ENCODE measurements at regions not wholly inside any gene's neighbourhood (a gene's known extent, or its start where the extent isn't known, plus 50 kb on each side); places are given as distances from the start of the nearest gene placed in this dataset.

GRCh38 chr3:139117883-139118760, 73.4 kb upstream of the PRR23C start:
- H3K27ac Mint-ChIP-seq, result peak overlapping the region in 2 of 3 experiments; percentile 61 to 66; a peak in 2 of 7 replicates
- H2AFZ ChIP-seq (ENCODE audit: low read length), result no peak overlapping the region
- no peak overlapping the region for H3T11ph ChIP-seq (ENCODE audit: low read length)
- TF ChIP-seq CTCF (conservative IDR thresholded peaks at IDR 0.05), result no peak
- H2BK12ac ChIP-seq (ENCODE audit: insufficient read length, low read depth, low read length), result no peak overlapping the region
- no peaks in the 10 kb centered on the region for H3K79me2 ChIP-seq (ENCODE audit: insufficient read depth, low read length)
- H3K79me1 ChIP-seq (ENCODE audit: insufficient read depth, low read depth, low read length, poor library complexity, severe bottlenecking), result no peaks in the 10 kb centered on the region
- no peak overlapping the region for H3K56ac ChIP-seq (ENCODE audit: insufficient read length, low read depth, low read length)
- H2BK15ac ChIP-seq (ENCODE audit: low read depth, low read length), result no peak overlapping the region
- H3K4ac ChIP-seq (ENCODE audit: low read depth, low read length), result no peak overlapping the region
- no peaks in the 10 kb centered on the region for H4K20me1 ChIP-seq (ENCODE audit: control insufficient read depth, insufficient read depth, insufficient read length)
- H3K9me3 ChIP-seq (ENCODE audit: control insufficient read depth, low read depth, low read length), result no peaks in the 10 kb centered on the region
- no peak overlapping the region for H3K4me2 ChIP-seq (ENCODE audit: insufficient read depth, insufficient read length, low read length)
- DNase-seq, result no peak
- H3K27me3 ChIP-seq (ENCODE audit: insufficient read depth, low read length), result no peaks in the 10 kb centered on the region
- no peaks in the 10 kb centered on the region for H3K36me3 Mint-ChIP-seq (ENCODE audit: insufficient read depth in 1 of 3, low read depth in 3 of 3)
- H3K4me1 ChIP-seq (ENCODE audit: insufficient read depth, low read length), result no peaks in the 10 kb centered on the region
- H3K23ac ChIP-seq (ENCODE audit: insufficient read length, low read depth, low read length), result no peak overlapping the region
- H4K5ac ChIP-seq (ENCODE audit: insufficient read length, low read depth, low read length), result no peak overlapping the region
- H3K27me3 Mint-ChIP-seq (ENCODE audit: low read depth), result peaks cover 6% of the 10 kb centered on the region
- no peak overlapping the region for H3K14ac ChIP-seq (ENCODE audit: insufficient read depth, low read length)
- no peaks in the 10 kb centered on the region for H3K23me2 ChIP-seq (ENCODE audit: insufficient read length, low read depth, low read length, poor library complexity, severe bottlenecking)
- no peaks in the 10 kb centered on the region for H3K9me3 Mint-ChIP-seq
- no peak overlapping the region for H4K8ac ChIP-seq (replicated peaks; ENCODE audit: insufficient read length, low read depth, low read length)
- H4K91ac ChIP-seq (ENCODE audit: insufficient read length, low read depth, low read length), result no peak overlapping the region
- no peak overlapping the region for H3K27ac ChIP-seq (ENCODE audit: insufficient read length, low read depth, low read length)
- H3K9ac ChIP-seq (ENCODE audit: extremely low read depth, insufficient read length, low read length), result no peak overlapping the region
- no peak overlapping the region for H2BK20ac ChIP-seq (ENCODE audit: low read depth, low read length, poor library complexity, severe bottlenecking)
- no peaks in the 10 kb centered on the region for H3K4me1 Mint-ChIP-seq
- H2AK5ac ChIP-seq (ENCODE audit: insufficient read length, low read length), result no peak overlapping the region
- H2BK120ac ChIP-seq (ENCODE audit: low read depth, low read length, poor library complexity, severe bottlenecking), result no peak overlapping the region
- no peak overlapping the region for H3K18ac ChIP-seq (ENCODE audit: insufficient read length, low read depth, low read length)
- no CpG with 5 or more reads among the region's 7 CpGs for WGBS (ENCODE audit: extremely low coverage, insufficient read length, low lambda C conversion rate)
- H3K4me3 Mint-ChIP-seq, result no peak overlapping the region
- no peak overlapping the region for H2BK5ac ChIP-seq (ENCODE audit: insufficient read length, low read length)
